Ovary (tissue), 3 donors: ENCODE measurements at regions not wholly inside any gene's neighbourhood (a gene's known extent, or its start where the extent isn't known, plus 50 kb on each side); places are given as distances from the start of the nearest gene placed in this dataset.

ENCODE experiments used
- CTCF ChIP-seq, 3 donors: fragments of 450-650 bp in 2 of 3; fragments of 200-600 bp in 1 of 3; IDR thresholded peaks; one replicate each; pipeline versions ENCODE4 v1.5.1 to v1.8.0; 2016 to 2022; ENCODE audit warnings: antibody characterized with exemption in 3 of 3, mild to moderate bottlenecking in 1 of 3
- EP300 ChIP-seq: sonication (generic); formaldehyde crosslinking; IDR thresholded peaks from one replicate; pipeline ENCODE4 v1.6.1; 2017; ENCODE audit warnings: antibody characterized with exemption
- POLR2A ChIP-seq: fragments of 450-650 bp; IDR thresholded peaks from one replicate; pipeline ENCODE4 v1.6.1; 2017; ENCODE audit warnings: antibody characterized with exemption, mild to moderate bottlenecking, moderate library complexity
- donor health status: DM: no; HTN: no; CAD: no.

GRCh38 chr16:65500919-65501318 lies 379.1 kb upstream of the CDH11 start:
- no peak for TF ChIP-seq POLR2A
- TF ChIP-seq CTCF (IDR thresholded peaks at IDR 0.05), result no peak
- TF ChIP-seq EP300, result no peak
